RKO (cell line): ENCODE measurements at regions not wholly inside any gene's neighbourhood (a gene's known extent, or its start where the extent isn't known, plus 50 kb on each side); places are given as distances from the start of the nearest gene placed in this dataset.
"Not testable (repeated sequence)": the region's sequence is repeated elsewhere in the genome, so short reads cannot be mapped to it uniquely, and the experiment has no call there.

Experiments used
- DNase-seq: peaks from one replicate; pipeline ENCODE4 v3.0.0-alpha.2; 2016; ENCODE audit warnings: low spot score

DNA sequence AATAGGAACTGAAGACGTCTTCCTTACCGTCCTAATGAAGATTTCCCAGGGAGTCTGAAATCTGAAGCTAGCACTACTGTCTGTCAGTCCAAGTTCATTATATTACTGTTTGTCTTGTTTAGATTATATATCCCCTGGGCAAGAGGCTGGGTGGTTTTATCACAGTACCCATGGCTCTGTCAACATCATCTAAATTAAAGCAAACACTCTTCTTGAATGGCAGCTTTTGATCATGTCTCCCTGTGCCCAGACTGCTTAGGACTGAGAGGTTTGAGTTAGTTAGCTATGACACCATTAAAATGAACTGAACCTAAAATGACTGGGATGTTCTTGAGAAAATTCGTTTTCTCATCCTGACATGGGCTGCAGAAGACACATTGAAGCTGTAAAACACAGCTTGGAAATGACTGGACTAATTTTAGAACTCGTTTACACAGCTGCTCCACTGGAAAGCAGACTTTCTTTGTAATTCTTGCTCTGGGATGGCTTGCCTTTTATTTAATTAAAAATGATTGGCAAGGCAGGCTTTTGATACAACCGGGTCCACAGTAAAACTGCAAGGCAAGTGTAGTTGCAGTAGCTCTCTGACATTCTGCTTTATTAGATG, 243.5 kb downstream of the MFSD1 start:
- DNase-seq = no peak

DNA sequence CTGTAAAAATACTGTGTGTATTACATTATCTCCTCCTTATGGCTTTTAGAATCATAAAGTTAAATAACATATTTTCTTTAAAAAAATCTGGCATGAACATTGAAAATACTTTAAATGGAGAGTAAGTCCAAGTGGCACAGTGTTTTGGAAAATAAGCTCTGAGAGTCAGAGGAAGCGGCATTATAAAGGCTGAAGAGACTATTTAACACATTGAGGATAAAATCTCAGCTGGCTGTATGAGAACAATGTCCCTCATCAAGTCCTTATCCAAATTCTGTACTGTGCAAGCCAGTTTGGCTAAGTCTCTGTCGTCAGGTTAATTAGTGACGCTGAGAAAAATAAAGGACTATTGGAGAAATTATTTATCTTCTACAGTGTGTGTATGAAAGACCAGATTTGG, 245.5 kb downstream of the MFSD1 start:
- DNase-seq = no peak

DNA sequence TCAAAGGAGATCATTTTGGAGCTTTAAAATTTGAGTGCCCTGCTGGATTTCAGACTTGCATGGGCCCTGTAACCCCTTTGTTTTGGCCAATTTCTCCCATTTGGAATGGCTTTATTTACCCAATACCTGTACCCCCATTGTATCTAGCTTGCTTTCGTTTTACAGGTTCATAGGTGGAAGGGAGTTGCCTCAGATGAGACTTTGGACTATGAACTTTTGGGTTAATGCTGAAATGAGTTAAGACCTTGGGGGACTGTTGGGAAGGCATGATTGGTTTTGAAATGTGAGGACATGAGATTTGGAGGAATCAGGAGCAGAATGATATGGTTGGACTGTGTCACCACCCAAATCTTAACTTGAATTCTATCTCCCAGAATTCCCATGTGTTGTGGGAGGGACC, 250.6 kb downstream of the MFSD1 start:
- not testable (repeated sequence) for DNase-seq

DNA sequence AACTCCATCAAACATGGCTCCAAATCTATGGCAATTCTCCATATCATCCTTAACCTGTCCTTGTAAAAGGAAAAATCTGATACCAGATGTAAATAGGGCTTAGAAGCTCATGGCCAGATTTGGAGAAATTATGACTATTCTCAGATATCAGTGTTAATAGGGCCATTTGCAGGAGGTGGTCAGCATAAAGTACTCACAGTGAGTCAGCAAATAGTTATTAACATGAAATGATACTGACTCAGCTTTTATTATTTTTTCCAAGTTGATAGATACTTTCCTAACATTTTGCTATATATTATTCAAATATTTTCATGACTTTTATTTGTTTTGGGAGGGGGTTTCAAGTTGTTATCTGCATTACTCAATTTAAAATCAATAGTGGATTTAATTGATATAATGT, 255.8 kb downstream of the MFSD1 start:
- no peak for DNase-seq

DNA sequence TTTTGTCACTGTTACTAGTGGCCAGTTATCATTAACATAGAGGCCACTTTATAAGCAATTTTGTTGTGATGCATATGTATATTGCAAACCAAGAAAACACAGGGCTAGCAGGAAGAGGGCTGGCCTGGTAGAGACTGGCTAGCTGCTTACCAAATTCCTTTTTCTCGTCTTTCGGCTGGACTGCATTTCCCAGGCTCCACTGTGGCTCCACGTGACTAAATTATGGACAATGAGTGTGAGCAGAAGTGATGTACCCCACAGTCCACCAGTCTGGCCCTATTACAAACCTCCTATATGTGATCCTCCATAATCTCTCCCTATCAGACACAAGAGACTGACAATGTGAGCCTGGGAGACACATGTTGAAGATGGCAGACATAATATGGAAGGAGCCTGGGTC, 257.0 kb downstream of the MFSD1 start:
- no peak for DNase-seq

DNA sequence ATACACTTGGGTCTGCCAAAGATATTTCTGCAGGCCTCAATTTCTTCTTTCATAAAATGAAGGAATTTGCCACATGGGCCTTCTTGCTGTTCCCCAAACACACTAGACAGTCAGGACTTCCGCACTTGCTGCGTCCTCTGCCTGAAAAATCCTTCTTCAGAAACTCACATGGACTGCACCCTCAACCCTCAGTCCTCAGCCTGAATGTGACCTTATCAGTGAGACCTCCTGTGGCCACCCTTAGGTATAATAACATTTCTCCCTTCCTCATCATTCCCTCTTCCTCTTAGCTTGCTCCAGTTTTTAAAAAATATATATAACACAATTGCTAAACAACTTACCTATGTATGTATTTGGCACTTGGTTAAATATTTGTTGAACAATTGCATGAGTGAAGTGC, 257.5 kb downstream of the MFSD1 start:
- DNase-seq = no peak

DNA sequence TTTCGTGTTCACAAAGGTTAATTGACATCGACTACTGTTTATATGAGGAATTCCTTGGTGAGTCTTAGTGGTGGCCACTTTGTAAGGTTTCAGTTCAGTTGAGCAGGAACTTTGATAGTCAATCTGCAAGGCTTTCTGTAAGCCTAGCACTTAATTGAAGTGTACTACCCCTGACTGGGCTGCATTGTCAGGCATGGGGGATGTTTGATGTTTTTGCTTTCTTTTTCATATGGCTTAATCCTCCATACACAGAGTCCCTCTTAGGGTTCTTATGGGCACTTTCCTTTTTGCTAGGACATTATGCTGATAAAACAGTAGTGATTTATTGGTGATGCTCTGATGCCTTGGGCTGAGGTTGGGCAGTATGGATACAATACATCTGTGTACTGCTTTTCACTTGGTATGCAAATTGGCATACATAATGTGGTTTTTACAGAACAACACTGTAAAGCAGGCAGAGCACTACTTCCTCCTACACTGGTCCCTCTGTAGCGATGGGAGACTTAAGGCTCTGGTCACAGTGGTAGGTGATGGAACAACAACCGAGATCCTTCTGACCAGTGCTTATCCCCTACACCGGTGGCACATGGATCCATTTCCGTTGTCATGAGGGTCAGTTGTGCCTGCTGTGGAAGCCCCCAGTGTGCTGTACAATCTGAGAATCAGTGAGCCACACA, 261.0 kb downstream of the MFSD1 start:
- no peak for DNase-seq

DNA sequence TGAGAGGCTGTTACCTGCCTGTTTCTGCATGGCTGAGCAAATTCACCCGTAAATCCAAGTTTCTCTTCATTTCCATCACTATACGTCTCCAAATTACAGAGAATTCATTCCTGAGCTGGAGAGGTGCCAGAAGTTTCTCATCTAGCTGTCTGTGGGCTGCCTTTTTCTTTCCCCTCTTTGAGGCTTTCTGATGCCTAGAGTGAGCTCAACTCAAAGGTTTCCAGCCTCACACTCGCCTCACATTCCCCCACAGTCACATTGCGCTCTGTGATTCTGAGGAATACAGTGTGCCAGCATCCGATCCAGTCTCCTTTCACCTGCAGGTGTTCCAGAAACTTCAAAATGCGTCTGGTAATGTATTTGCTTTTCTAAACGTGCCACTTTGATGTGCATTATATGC, 267.2 kb downstream of the MFSD1 start, which contains the start of gene IQCJ:
IQCJ (plus strand) TSS at position 229 of the 400 bp plus-strand sequence.
- DNase-seq = no peak

DNA sequence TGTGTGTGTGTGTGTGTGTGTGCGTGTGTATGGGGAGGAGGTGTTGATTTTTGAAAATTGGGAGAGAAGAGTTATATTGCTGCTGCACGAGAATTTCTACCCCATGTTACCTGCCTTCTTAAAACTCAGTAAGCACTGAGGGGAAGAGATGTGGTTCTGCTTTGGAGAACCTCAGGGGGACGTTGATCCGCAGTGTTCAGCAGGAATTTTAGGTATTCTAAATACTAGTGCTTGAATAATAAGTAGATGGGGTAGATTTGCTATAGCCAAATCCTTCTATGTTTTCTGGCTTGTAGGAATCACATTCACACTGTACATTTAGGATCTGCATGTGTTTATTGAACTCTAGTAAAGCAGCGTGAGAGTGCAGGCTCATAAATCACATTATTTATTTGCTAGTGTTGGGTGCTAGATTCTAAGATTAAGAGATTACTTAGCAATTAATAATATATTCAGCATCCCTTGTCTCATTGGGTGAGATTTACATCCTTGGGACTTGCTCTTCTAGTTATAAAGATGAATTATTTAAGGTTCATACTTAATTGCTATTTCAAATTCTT, 268.1 kb downstream of the MFSD1 start:
- DNase-seq = no peak

DNA sequence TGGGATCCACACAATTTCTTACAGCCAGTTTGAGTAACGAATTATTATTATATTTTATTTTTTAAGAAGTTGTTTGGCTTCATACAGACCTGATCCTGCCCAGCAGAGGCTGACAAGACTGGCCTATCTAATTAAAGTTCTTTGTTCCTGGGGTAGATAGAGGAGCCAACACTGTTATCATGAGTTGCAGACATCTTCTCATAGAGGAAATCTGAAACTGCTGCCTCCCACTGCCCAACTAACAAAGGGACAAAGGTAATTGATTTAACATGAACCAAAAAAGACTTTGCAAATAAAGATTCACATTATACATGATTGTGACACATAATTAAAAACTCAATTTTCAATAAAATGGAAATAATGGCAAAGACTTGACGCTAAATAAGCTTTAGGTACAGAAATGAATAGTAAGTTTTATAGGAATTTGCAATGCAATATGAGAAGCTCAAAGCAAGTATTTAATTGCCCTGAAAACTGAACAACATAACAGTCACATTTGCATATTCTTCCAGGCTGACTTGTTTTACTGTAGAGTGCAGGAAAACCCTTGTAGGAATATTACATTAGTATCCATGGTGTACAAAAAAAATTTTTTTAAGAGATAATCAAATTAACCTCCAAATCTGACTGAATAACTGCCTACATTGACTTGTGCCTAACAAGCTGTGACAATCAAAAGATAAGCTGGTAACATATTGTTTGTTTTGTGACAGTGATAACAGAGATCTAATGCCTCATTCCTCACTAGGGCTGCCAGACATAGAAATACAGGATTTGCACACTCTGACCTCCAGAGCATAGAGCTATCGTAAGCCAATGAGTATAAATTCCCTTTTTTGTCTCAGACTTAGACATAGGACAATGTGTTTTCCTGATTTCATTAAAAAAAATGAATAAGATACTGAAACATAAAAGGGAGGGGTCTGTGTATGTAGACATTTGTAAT, 273.2 kb downstream of the MFSD1 start:
- DNase-seq = no peak

DNA sequence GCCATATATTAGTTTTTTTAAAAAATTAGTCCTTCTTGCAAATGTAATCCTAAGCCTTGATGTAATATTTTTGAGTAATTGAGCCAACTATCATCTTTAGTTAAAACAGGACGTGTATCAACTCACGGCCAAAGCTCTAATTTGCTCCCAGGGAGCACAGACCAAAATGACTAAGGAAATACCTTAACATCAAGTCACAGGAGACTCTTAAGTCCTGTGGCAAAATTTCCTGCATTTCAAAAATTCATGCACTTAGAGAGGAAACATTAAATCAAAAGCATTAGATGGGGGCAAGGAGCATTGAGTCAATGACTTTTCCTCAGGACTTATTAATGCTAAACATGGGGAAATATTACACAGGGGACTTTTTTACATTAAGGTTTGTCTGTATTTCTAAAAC, 276.0 kb downstream of the MFSD1 start:
- peak; percentile 66 for DNase-seq

DNA sequence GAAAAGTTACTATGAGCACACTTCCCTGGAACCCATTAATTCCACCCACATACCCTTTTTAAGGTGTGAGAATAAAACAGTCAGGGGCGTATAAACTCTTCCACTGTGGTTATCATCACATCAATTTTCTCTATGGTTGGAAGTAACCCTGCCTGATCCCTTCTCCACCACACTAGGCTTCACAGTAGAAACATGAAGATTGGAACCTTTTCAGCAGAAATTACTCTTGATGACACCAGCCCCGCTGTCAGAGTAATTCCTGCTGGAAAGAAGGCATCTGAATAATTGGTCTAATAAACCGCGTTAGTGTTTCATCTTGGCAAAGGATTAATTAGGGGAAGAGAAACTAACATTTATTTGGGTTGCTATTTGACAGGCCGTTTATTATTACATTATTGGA, 278.4 kb downstream of the MFSD1 start:
- DNase-seq = no peak

DNA sequence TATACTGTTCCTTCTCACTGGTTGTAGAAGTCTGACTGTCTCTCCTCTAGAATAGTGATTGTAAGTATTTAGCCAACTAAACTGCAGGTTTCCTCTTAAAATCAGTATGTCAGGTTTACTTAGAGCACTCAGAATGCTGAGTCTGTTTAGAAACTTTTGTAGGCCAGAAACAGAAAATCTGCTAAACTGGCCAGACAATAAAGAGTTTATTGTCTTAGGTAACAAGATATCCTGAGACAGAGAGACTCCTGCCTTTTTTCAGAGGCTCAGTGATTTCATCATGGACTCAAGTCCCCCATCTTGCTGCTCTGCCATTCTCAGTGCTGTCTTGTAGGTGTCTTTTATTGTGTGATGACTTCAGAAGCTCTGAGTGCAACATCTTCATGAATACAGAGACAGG, 279.0 kb downstream of the MFSD1 start:
- DNase-seq = no peak

DNA sequence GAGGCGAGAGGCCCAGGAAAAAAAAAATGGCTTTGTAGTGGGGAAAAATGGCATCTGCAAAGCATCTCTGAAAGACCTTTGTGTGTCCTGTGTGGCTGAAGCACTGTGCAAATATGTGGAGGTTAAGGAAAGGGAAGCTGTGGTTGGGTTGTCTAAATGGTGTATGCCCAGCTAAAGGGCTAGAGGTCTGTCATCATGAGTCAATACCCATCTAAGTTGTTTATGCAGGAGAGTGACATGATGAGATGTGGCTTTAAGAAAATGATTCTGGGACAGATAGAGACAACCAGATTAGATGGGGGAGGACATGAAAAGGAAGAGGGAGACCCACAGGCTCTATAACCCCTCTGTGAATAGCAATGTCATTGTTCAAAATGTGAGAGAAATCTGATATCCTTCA, 280.7 kb downstream of the MFSD1 start:
- DNase-seq = no peak

DNA sequence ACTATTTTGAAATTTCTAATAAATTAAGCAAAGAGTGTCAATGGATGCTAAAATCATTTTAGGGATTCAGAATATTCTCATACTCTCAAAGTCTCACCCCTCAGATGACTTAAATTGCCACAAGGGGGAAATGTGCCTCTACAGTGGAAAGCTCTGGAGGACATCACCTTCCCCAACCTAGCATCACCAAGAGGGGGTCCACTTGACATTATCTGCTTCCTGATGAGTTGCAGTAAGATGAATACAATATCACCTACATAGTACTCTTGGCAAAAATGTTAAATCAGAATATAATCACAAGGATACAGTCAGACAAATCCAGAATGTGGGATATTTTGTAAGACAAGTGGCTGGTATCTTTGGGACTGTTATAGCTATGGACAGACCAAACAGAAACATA, 290.1 kb downstream of the MFSD1 start:
- DNase-seq = no peak

DNA sequence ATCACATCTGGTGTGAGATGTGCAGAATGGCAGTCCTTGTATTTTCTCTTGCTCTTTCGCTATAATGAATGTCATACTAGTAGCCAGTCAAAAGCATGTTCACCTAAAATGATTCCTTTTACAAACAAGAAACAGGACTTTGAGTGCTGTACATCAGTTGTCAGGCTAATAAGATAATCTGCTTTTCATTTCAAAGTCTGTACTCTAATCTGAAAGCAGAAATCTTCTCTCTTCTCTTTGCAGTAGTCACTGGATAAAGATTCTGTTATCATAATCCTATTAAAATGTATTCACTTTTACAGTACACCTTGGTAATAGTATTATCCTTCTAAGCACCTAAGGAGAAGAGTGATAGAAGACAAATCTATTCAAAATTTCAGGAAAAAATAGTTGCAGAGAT, 300.1 kb downstream of the MFSD1 start:
- DNase-seq = no peak

DNA sequence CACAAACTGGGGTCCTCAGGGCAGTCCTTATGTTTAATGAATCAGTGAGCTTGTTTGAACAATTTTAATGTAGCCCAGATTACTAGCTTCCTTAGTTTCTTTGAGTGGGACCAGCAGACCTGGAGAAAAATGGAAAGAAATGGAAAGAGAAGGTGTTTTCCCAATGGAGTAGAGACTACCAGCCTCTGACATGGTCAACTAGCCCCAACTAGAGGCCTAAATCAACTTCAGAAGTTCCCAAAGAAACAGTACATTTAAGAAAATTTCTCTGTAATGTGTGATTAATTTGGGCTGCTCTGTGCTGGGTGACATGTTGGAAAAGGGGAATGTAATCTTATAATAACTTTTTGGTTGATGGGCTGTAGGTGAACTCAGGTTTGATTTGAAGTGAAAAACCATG, 310.9 kb downstream of the MFSD1 start:
- no peak for DNase-seq

DNA sequence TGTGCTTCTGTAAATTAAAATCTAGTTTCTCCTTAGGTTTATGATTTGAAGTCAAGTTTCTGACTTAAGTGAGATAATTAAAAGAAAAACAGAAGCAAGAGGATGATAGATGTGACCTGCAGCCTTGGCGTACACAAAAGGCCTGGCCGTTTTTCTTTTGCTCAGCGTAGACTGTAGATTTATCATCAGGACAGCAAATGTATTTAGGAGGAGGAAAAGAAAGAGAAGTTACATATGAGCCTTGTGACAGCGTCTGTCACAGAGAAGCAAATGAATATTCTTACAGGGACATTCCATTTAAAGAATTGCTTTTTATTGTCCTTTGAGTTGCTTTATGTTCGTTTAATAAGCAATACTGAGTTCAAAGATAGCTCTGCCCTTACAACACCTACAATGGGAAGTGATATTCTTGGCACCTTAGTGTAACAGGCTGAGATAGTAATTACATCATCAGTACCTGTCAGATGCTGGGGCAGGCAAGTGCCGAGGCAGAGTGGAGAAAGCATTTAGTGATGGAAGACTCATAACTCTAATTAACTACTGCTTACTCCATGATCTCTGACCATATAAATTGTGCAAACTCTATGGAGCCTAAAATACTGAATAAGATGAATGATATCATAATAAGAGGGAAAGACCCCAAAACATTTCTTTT, 311.5 kb downstream of the MFSD1 start:
- no peak for DNase-seq

DNA sequence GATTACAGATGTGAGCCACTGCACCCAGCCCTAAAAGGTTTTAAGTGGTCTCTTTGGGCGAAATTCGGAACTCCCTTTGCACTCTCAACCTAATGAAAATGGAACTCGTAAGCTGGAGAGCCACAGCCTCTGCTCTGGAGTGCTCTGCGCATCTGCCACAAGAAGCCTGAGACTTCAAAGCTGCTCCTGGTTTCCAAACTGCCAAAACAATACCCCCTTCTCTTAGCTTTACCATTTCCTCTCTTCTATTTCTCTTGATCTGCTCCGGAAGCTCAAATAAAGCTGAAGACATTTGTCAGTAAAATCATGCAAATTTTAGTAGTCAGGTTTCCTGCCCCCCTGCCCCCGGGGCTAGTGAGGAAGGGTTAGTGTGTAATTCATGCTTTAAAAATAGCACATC, 312.7 kb downstream of the MFSD1 start:
- DNase-seq = no peak

DNA sequence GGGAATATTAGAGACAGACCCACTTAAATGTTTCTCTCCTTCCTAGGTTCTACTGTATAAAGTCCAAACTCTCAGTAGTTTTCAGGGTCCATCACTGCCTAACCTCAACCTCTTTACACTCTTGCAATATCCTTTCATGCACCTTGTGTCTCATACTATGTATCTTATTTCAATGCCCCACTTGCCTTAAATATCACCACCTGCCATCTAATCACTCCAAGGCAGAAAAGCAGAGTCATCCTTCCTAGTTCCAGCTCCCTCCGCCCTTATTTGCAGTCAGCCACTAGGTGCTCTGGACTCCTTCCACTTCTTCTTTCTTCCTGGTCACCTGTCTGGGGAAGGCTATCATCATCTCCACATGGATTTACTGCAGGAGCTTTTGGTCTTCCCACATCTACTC, 322.0 kb downstream of the MFSD1 start:
- no peak for DNase-seq

DNA sequence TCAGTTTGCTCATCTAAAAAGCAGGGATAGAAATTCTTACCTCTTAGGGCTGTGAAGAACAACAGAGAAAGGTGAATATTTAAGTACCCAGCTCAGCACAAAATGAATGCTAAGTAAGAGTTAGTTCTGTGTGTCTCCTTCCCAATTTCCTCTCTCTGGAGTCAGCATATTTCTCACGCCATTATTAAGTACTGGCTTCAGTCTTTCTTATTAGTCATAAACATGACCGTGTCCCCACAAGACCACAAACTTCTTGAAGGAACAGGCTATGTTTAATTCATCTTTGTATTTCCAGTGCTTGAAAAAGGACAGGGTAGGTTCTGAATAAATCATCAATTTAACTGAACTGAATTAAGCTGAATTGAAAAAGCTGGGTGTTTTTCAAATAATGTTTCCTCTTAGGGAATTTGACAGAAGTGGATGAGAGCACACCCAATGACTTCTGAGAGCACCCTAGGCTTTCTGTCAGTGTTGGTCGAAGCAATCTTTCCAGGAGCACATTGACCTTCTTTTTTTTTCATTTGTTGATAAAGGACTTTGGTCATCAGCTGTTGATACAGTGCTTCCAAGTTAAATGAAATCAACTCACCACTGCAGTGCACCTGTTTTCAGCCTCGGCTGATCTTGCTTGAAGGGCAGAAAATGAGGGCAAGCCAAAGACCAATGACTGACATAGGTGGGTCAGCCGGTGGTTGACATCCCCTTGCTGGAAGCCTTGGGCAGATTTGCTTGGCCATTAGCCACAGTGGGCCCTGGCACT, 324.6 kb downstream of the MFSD1 start:
- no peak for DNase-seq

DNA sequence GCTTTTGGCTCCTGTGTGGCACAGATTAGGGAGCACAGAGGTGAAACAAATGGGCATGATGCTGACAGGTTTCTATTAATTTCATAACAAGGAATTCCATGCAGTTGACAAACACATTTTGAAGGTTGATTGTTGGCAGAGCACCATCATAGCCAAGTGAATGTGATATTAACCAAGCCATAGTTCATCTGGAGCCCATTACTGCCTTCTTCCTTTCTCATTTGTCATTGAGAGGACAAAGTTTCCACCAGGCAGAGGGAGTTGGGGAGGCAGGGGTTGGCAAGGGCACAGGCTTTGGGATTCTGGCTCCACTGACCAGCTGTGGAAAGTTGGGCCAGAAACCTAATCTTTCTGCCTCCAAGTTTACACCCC, 325.2 kb downstream of the MFSD1 start:
- DNase-seq = no peak
